Fibroblast of peridontal ligament (primary cell): ENCODE measurements at regions not wholly inside any gene's neighbourhood (a gene's known extent, or its start where the extent isn't known, plus 50 kb on each side); places are given as distances from the start of the nearest gene placed in this dataset.

Experiments
- DNase-seq: peaks from one replicate; pipeline ENCODE4 v3.0.0-alpha.2; 2010; ENCODE audit errors: extremely low read depth

DNA sequence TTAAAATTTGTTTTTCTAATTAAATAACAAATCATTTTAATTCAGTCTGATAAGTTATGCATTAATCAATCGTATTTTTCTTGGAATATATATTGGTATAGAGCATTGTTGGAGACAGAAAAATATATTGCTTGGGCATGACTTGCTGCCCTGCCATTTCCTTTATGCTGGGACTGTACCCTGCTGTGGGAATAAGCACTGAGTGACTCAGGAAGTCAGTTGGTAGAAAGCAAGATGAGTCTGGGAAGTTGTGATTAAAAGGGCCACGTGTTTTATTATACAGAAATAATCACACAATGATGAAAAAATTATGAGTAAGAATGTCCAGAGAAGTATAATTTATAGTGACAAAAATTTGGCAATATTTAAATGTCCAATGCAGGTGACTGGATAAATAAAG, 139.5 kb downstream of the KIF18A start:
- DNase-seq: no peak

DNA sequence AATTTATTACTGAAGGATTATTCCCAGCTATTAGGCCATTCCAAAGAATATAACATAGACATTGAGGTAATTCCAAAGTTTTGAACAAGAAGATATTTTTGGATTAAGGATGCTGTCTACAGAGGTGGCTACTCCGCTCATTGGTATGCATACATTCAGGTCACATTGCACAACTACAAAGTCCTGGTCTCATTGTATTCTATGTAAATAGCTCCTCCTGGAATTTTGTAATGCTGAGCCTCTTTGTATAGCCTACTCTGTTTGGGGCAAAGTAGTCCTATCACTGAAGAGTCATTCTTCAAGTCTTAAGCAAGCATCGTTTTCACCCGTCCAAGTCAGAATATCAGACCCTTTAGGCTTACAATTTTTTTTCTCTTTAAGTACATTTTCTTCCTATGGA, 142.4 kb downstream of the KIF18A start:
- DNase-seq: no peak

DNA sequence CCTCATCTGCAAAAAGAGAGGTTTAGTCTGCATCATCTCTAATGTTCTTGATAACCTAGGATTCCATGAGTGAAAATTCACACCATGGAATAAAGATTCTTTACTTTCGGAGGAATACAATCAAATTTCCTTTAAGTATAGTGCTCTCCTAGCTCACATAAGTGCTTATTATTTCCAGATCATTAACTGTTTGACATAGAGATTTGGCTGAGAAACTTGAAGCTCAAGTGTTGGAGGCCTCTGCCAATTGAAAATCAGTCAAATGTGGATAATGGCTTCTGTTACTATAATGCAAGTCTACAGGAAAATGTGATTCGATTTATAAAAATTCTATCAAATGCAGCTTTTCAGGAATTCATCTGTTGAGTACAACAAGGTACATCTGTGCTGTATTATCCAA, 144.6 kb downstream of the KIF18A start:
- DNase-seq: no peak

DNA sequence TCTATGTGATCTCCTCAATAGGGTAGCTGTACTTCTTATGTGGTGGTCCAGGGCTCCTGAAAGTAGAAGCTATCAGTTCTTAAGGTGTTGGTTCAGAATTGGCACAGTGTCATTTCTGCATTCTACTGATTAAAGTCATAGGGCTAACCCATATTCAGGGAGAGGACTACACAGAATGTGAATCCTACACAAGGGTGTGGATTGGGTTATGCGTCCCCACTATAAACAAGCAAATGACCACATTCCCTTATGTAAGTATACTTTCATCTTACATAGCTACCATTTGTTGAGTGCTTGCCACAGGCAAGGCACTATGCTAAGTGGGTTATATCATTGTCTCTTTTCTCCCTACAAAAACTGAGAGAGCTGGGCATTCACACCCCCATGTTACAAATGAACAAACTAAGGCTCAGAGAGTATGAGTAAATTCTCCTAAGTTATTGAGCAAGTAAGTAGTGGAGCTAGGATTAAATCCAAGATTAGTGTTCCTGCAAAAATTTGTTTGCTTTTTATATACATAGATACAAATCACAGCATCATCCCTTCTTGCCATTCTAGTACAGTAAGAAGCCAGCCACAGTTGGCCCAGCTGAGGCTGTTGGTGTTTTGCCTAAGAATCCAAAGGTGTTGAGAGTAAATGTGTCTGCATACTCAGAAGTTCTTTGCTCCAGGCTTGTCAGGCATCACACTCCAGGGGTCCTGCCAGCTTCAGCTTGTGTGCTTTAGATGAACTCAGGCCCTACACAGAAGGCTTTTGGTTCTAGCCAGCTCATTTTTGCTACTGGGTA, 157.8 kb downstream of the KIF18A start:
- DNase-seq: peak; percentile 16

DNA sequence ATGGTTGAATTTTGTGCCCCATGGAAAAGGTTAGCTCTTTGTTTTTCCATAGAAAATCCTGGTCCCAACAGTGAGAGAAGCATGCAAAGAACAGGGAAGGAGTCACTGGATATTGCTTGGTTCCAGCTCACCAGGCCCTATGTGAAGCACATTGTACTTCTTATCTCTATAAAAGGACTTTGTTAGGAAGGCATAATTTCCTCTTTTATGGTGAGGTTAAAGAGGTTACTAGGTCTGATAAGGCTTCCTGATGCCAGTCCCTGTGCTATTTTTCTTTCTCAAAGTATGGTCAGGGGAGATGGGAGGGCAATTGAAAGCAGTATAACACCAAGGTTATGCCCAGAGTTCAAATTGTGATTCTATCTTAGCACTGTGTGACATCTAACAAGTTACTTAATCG, 162.6 kb downstream of the KIF18A start:
- DNase-seq: no peak

DNA sequence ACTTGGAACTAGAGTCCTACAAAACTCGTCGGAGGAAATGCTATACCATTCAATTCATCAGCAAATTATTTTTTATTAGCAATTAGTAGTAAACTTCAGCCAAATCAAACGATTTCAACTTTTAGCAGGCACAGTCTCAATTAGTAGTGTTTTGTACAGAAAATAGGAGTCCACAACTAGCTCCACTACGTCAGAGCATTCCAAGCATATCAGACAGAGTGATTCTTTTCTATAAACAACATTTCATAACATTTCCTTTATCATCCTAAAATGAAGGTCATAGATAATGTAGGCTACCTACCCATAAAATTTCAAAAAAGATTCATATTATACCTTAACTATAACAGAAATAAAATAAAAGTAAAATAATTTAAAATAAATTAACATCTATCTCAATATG, 169.9 kb downstream of the KIF18A start:
- no peak for DNase-seq

DNA sequence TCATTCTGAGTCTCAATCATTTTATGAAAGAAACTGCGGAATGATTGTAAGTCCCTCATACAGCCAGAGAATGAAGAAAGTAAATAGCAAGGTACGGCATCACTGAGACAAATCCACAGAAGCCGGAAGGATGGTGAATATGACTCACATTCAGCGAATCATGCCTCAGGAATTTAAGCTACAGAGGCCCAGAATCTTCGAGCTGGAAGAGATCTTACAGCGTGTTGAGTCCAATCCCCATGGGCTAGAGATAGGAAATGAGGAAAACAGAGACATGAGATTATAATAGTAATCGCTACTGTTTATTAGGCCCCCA, 173.2 kb downstream of the KIF18A start:
- DNase-seq: peak; percentile 95

DNA sequence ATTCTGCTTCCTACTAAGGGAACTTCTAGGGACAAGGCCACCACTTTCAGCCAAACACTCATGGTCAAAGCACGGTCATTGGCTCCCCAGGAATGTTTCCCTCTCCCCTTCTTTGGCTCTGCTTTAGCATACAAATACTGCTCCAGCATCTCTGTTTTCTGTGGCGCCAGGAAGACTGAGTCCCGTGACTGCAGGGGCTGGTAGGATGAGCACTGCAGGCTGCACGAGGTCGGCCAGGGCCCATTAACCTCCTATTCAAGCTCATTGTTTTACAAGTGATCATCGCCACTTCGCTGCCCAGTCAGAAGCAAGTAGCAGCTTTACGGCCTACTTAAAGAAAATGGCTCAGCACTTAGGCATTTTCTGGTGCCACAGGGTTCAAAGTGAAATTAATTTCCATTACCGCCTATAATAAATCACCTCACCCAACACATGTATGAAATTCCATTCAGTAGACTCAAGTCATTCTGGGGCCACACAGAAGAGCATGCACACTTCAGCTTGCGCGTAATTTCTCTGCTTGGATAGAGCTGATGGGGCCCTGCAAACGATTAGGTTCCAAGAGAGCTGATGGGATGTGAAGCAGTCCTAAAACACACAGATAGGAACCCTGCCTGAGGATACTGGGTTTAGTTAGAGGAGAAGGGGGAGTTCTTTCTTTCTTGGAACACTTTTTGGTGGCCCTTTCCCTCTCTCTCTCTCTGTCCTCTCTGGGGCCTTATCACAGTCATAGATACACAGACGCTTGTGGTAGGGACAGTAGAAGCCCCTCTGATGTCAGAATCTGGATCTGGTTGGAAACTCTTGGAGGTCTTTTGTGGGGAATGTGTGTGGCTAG, 173.7 kb downstream of the KIF18A start:
- DNase-seq: no peak

DNA sequence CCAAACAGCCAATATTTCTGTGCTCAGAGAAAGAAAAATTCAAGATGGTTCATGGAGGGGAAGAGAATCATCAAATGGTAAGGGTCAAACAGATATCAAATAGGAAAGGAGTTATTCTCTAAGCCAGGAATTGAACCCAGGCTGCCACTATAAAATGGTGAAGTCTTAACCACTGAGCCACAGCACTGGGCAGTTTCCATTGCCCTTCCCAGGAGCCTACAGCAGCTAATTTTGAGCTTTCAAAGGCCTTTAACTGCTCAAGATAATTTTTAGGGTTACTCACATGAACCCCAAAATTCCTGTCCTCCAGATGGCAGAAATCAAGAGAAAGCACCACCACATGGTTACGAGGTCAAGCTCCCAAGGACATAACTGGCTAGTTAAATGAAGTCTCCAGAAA, 176.2 kb downstream of the KIF18A start:
- no peak for DNase-seq

DNA sequence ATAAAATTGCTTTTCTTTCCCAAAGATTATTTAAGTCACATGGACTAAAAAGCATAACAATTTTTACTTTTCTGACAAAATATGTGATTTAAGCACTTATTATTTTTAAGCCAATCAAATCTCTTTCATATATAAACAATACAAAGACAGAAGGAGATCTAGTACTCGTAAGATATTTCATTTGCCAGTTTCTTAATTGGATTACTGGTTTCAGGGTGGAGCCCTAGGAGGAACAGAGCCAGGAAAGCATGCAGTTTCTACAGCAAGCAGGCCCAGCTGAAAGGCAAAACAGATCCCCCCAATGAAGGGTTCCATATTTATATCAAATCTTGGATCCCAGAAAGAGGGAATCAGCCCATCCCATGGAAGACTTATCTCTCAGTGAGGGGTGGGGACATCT, 177.0 kb downstream of the KIF18A start:
- no peak for DNase-seq

DNA sequence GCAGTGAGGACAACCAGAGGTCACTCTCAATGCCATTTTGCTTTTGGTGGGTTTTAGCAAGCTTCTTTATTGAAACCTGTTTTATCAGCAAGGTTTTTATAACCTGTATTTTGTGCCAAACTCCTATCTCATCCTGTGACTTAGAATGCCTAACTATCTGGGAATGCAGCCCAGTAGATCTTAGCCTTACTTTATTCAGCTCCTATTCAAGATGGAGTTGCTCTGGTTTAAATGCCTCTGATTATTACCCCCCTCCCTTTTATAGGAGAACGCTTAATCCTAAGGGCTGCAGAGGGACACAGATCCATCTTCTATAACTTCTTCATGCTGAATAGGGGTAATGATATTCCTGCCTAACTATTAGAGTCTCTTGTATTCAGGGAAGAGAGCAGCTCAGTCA, 179.1 kb downstream of the KIF18A start:
- DNase-seq: no peak

DNA sequence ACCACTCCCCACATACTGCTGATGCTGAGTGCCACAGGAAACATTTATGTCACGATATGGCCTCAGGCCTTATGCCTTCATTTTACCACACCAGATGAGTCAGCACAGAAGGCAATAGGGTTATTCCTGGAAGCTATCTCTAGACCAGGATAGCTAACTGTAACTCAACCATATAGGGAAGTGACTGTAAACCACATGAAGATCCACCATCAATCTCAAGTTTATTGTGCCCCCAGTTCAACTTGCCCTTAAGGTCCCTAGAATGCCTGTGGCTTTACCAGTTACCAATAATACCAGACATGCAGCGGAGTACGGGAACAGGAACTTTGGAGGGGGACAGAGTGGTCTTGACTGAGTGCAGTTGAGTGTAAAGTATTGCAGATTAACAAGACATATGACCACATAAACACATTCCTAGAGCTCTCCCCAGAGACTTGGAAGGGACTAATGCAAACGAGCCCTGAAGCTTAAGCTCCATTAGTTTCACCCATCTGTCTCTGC, 180.9 kb downstream of the KIF18A start:
- DNase-seq: peak; percentile 86

DNA sequence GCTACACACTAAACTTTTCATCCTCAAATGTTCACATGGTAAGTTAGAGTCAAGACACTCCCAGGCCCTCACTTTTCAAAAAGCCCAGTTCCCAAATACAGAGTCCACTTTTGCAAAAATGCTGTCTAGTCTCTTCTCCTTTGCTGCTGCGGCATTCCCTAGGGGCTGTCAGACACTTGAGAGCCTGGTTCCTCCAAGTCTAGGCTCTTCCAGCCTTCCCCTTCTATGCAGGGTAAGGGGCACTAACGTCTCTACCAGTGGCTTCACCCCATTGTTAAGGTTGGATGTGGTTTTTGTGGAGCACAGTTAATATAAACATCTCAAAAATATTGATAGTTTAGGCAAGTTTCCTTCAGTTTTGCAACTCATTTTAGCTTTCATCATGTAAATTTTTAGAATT, 181.5 kb downstream of the KIF18A start:
- no peak for DNase-seq

DNA sequence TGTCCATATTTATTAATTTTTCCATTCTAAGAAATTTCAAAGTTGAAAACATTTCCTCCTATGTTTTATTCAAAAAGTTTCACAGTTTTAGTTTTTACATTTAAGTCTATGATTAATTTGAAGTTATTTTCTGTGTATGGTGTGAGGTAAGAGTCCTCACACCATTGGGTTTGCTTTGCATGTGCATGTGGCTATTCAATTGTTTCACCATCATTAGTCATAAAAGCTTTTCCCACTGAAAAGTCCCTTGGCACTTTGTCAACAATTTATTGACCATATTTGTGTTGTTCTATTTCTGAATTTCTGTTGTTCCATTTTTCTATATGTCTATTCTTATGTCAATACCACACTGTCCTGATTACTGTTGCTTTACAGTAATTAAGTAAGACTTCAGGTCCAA, 186.5 kb downstream of the KIF18A start:
- DNase-seq: no peak

DNA sequence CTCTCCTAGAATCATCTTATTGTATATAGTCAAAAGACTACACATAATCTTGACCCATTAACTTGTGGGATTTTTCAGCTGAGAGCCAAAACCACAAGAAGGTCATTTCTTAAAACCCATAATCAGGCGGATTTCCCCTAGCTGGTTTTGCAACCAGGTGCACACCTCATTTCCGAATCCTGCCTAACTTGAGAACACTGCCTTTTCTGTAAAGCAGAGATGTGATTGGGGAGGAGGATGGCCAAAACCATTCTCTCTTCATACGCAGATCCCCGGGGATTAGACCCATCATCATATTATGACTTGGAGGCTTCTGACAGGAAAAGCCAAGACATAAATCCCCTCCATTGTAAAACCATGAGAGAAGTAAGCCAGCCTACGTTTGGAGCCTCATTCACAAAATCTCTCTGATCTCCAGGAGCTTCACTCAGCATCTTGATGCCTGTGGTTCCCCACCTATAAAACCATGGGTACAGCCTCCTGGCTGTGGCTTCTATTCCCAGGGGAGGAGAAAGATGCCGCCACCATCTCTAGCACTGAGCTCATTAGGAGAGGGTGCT, 191.3 kb downstream of the KIF18A start:
- DNase-seq: peak; percentile 43

DNA sequence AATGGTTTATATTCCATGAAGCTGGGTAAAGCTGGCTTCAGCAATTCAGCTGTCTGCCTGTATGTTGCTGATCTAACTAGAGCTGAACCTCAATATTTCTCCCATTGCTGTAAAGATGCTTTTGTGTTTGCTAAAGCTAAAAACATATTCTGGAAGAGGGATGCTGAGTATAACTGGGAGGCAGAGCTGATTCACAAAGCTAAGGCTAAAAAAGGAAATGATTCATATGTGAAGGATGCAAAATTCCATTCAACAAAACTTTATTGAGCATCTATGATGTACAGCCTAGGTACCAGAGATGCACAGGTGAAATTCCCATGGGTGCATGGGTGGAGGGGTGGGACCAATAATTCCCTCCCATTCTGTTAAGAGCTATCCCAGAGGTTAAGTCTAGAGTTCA, 193.9 kb downstream of the KIF18A start:
- no peak for DNase-seq

DNA sequence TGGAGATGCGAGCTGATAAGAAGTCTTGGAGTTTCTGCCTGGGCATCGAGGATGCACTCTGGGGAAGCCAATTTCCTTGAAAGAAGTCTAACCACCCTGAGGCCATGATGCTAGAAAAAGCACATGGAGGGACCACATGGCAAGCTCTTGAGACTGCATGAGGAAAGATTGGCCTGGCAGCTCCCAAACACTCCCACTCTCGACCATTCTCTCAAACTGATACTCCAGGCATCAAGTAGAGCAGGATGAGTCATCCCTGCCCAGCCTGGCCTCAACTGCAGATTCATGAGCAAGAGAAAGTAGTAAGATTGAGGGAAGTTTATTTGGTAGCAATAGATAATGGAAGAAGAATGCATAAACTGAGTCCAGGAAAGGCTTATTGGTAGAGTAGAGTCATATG, 194.3 kb downstream of the KIF18A start:
- peak; percentile 53 for DNase-seq

DNA sequence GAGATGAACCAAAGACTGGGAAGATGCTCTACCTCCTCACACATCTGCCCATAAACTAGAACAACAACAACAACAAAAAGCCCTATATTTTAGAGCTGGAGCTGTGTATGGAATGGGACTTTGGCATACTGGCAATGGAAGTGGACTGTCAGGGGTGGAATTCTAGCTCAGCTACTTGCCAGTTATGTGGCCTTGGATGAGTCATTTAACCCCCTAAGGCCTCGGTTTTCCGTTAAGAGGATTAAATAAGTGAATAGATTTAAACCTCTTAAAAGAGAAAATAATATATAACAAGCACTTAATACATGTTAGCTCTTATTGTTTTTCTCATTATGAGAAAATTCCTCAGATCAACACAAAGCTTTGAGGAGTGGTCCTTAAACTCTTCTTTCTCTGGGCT, 195.0 kb downstream of the KIF18A start:
- DNase-seq: no peak

DNA sequence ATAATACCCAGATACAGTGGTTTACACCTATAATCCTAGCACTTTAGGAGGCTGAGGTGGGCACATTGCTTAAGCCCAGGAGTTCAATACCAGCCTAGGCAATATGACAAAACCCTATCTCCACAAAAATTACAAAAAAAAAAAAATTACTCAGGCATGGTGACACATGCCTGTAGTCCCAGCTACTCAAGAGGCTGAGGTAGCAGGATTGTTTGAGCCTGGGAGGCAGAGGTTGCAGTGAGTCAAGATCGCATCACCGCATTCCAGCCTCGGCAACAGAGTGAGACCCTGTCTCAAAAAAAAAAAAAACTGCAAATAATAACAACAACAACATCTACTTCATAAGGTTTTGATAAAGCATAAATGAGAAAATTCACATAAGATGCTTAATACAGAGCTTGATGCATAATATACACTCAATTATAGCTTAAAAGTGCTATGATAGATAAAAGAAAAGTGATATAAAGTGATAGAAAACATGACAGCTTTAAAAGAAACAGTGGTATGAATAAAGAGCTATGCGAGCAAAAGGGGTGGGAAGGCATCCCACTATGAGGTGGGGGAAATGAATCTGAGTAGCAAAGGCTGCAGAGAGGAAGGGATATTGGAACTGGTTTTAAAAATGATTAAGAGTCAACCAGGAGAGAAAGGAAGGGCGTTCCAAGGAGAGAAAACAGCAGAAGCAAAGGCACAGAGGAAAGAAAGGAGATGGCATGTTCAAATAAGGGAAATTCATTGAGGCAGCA, 197.6 kb downstream of the KIF18A start:
- DNase-seq: no peak

DNA sequence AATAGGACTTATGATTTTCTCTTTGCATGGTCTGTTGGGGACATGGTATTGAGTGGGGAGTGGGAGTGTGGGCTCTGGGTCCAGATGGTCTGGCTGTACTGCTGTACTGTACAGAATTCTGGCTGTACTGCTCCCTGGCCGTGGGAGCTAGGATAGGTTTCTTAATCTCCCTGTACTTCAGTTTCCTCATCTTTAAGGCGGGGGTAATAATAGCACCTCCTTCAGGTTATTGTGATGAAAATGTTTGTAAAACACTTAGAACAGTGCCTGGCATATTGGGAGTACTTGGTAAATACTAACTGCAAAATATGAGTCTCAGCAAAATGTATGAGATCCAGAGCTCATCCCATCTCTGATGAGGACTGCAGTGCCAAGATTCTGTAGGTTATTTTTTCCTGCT, 198.6 kb downstream of the KIF18A start:
- DNase-seq: no peak

DNA sequence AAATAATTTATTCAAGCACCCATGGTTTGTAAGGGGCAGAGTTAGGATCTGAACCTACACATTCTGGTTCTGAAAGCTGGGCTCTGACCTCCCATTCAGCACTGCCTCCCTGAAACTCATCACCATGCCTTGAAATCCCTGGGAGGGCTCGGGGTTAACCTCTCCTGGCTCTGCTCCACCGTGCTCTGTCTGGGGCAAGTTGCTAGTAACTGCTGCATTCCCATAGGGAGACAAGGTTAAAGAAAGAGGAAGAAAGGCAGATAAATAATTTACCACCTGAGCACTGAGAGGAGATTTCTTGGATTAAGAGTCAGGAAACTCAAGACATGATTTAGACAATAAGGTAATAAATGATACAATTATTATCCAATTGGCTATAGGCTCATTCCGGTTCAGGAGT, 199.3 kb downstream of the KIF18A start:
- DNase-seq: no peak

DNA sequence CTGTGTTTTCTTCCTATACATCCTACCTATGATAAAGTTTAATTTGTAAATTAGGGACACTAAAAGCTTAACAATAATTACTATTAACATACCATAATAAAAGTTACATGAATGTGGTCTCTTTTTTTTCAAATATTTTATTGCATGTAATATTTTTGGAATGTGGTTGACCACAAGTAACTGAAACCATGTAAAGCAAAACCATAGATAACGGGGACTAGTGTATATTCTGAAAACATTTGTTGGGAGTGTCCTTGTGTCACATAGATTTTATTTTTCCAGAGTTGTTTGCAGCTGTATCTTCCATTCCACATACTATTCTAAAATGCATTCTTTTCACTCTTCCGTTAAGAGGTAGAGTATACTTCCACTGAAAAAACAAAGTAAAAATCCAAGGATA, 200.4 kb downstream of the KIF18A start:
- DNase-seq: no peak
